ENCODE measurements at regions not wholly inside any gene's neighbourhood (a gene's known extent, or its start where the extent isn't known, plus 50 kb on each side); places are given as distances from the start of the nearest gene placed in this dataset.

DNA sequence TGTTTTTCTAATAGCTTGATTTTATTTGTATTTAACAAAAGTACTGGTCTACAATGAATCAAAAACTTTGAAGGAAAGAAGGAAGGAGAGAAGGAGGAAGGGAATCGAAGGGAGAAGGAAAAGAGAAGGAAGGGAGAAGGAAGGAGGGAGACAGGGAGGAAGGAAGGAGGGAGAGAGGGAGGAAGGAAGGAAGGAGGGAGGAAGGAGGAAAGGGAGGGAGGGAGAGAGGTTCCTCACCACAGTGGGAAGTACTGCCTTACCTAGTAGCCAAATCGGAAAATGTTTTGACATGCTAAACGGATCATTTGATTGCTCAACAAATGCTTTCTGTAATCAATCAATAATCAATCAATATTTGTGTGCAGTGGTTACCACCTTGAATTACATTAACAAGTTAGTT is 225.8 kb upstream of the CELF2 start:
- no peak for TF ChIP-seq CTCF (IDR thresholded peaks at IDR 0.05; ENCODE audit: extremely low read depth in 1 of 2, insufficient read depth in 1 of 2, low read depth in 1 of 2, low read length in 2 of 2)
- TF ChIP-seq, protein P1, sequence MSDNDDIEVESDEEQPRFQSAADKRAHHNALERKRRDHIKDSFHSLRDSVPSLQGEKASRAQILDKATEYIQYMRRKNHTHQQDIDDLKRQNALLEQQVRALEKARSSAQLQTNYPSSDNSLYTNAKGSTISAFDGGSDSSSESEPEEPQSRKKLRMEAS (IDR thresholded peaks at IDR 0.05; ENCODE audit: insufficient read depth, insufficient read length): no peak
- TF ChIP-seq POLR2A (IDR thresholded peaks at IDR 0.05; ENCODE audit: low read depth, low read length): no peak
- TF ChIP-seq JUN (IDR thresholded peaks at IDR 0.05; ENCODE audit: borderline replicate concordance, insufficient read depth, insufficient read length, low read depth): no peak
- TF ChIP-seq EZH2 (IDR thresholded peaks at IDR 0.05; ENCODE audit: borderline replicate concordance, low read depth, low read length, severe bottlenecking): no peak

Data from endothelial cell of umbilical vein (primary cell).